NT2/D1 (cell line): ENCODE measurements at regions not wholly inside any gene's neighbourhood (a gene's known extent, or its start where the extent isn't known, plus 50 kb on each side); places are given as distances from the start of the nearest gene placed in this dataset.

Experiments used
- SUZ12 ChIP-seq: IDR thresholded peaks from 2 replicates; pipeline ENCODE4 v1.6.1; 2011; ENCODE audit not compliant: insufficient read length, insufficient read depth; ENCODE audit errors: extremely low read depth
- YY1 ChIP-seq: IDR thresholded peaks from 2 replicates; pipeline ENCODE4 v1.6.1; 2011; ENCODE audit not compliant: insufficient read length, insufficient read depth

DNA sequence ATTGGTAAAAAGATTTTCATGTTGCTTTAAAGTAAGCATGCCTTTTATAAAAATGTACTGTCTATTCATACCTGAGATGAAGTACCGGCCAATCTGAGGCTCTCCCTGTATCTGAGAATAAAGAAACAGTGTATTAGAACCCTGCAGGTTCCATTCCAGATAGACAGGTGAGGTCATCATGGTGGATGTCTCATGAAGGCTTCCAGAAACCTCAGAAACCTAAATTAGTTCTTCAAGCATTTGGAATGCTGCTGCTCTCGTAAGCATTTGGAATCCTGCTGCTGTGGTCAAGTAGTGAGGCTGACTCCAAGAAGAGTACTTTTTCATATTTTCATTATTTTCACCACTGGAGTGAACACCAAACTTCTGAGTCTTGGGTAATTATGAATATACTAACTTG, 642.3 kb downstream of the MAFB start:
- no peak for TF ChIP-seq SUZ12
- TF ChIP-seq YY1 = no peak
